ENCODE measurements at regions not wholly inside any gene's neighbourhood (a gene's known extent, or its start where the extent isn't known, plus 50 kb on each side); places are given as distances from the start of the nearest gene placed in this dataset.

- ATAC-seq (ENCODE audit: low read depth in 2 of 2) = no peak
- Mint-ChIP-seq H3K27ac (no peak overlapping the region), H3K4me1 (peaks cover 0 to 9% (median 7%) of the 10 kb centered on the region in 4 donors), H3K27me3 (peaks cover 21% of the 10 kb centered on the region), H3K36me3 (no peaks in the 10 kb centered on the region), H3K4me3 (peak overlapping the region in 2 of 4 donors; percentile 8 to 15), H3K9me3 (no peaks in the 10 kb centered on the region)
- H3K36me3 ChIP-seq (ENCODE audit: control insufficient read depth, insufficient read depth, low read length) = no peaks in the 10 kb centered on the region
- H3K27me3 ChIP-seq (ENCODE audit: control insufficient read depth, insufficient read depth, low read length) = peaks cover 3% of the 10 kb centered on the region
- DNase-seq = no peak
- no peak overlapping the region for H3K27ac ChIP-seq (ENCODE audit: insufficient read depth, low read length, poor library complexity, severe bottlenecking)
- H3K9me3 ChIP-seq (ENCODE audit: control insufficient read depth in 2 of 2, low read length in 2 of 2) = no peaks in the 10 kb centered on the region
- H3K4me1 ChIP-seq (ENCODE audit: control insufficient read depth, insufficient read depth, low read length, poor library complexity, severe bottlenecking) = no peaks in the 10 kb centered on the region
- H3K4me3 ChIP-seq (ENCODE audit: low read depth, low read length) = no peak overlapping the region
Measured at GRCh38 chr13:74218291-74218690, 84.1 kb upstream of the KLF12 start.

- ATAC-seq (ENCODE audit: low read depth in 2 of 2) = no peak
- peaks cover 21% of the 10 kb centered on the region for H3K27me3 Mint-ChIP-seq
- peak overlapping the region in 1 of 4 donors; percentile 15 for H3K4me3 Mint-ChIP-seq
- Histone ChIP-seq H3K36me3 (ENCODE audit: control insufficient read depth, insufficient read depth, low read length) (no peaks in the 10 kb centered on the region), H3K27ac (ENCODE audit: insufficient read depth, low read length, poor library complexity, severe bottlenecking) (no peak overlapping the region), H3K4me1 (ENCODE audit: control insufficient read depth, insufficient read depth, low read length, poor library complexity, severe bottlenecking) (no peaks in the 10 kb centered on the region), H3K27me3 (ENCODE audit: control insufficient read depth, insufficient read depth, low read length) (peaks cover 3% of the 10 kb centered on the region), H3K9me3 (ENCODE audit: control insufficient read depth in 2 of 2, low read length in 2 of 2) (no peaks in the 10 kb centered on the region), H3K4me3 (ENCODE audit: low read depth, low read length) (no peak overlapping the region)
- no peaks in the 10 kb centered on the region for H3K36me3 Mint-ChIP-seq
- no peak overlapping the region for H3K27ac Mint-ChIP-seq
- no peaks in the 10 kb centered on the region for H3K9me3 Mint-ChIP-seq
- no peak for DNase-seq
- H3K4me1 Mint-ChIP-seq = peaks cover 0 to 9% (median 7%) of the 10 kb centered on the region in 4 donors
Measured at GRCh38 chr13:74217811-74218210, 83.6 kb upstream of the KLF12 start.

GRCh38 chr13:74215420-74215819 is 81.2 kb upstream of the KLF12 start:
- H3K27me3 Mint-ChIP-seq = peaks cover 21% of the 10 kb centered on the region
- no peak overlapping the region for H3K27ac Mint-ChIP-seq
- Histone ChIP-seq H3K27me3 (ENCODE audit: control insufficient read depth, insufficient read depth, low read length) (peaks cover 3% of the 10 kb centered on the region), H3K4me3 (ENCODE audit: low read depth, low read length) (no peak overlapping the region), H3K36me3 (ENCODE audit: control insufficient read depth, insufficient read depth, low read length) (no peaks in the 10 kb centered on the region), H3K9me3 (ENCODE audit: control insufficient read depth in 2 of 2, low read length in 2 of 2) (no peaks in the 10 kb centered on the region), H3K27ac (ENCODE audit: insufficient read depth, low read length, poor library complexity, severe bottlenecking) (no peak overlapping the region), H3K4me1 (ENCODE audit: control insufficient read depth, insufficient read depth, low read length, poor library complexity, severe bottlenecking) (no peaks in the 10 kb centered on the region)
- H3K9me3 Mint-ChIP-seq = no peaks in the 10 kb centered on the region
- DNase-seq (no peak), ATAC-seq (ENCODE audit: low read depth in 2 of 2) (no peak)
- H3K4me3 Mint-ChIP-seq = no peak overlapping the region
- H3K36me3 Mint-ChIP-seq = no peaks in the 10 kb centered on the region
- peaks cover 0 to 9% (median 5%) of the 10 kb centered on the region in 4 donors for H3K4me1 Mint-ChIP-seq

DNA sequence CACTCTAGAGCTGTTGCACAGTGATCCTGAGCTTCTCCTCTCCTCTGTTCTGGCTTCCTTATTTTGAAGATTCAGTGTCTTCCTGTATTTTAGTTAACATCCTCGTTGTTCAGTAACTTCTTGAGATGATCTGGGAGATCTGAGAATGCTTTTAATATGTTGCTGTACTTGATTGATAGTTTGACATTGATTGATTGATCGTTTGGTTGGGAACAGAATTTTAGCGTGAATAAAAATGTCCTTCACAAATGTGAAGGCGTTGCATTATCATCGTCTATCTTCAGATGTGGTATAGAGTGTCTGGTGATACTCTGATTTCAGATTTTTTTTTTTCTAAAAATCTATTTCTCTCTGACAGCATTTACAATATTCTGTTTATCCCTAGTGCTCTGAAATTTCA is 80.1 kb upstream of the KLF12 start:
- H3K27ac ChIP-seq (ENCODE audit: insufficient read depth, low read length, poor library complexity, severe bottlenecking) = no peak overlapping the region
- H3K4me3 Mint-ChIP-seq = no peak overlapping the region
- H3K4me1 ChIP-seq (ENCODE audit: control insufficient read depth, insufficient read depth, low read length, poor library complexity, severe bottlenecking) = no peaks in the 10 kb centered on the region
- peaks cover 3% of the 10 kb centered on the region for H3K27me3 ChIP-seq (ENCODE audit: control insufficient read depth, insufficient read depth, low read length)
- H3K36me3 Mint-ChIP-seq = no peaks in the 10 kb centered on the region
- H3K4me3 ChIP-seq (ENCODE audit: low read depth, low read length) = no peak overlapping the region
- DNase-seq (no peak), ATAC-seq (ENCODE audit: low read depth in 2 of 2) (no peak)
- H3K4me1 Mint-ChIP-seq = peaks cover 0 to 9% (median 5%) of the 10 kb centered on the region in 4 donors
- H3K36me3 ChIP-seq (ENCODE audit: control insufficient read depth, insufficient read depth, low read length) = no peaks in the 10 kb centered on the region
- H3K9me3 ChIP-seq (ENCODE audit: control insufficient read depth in 2 of 2, low read length in 2 of 2) = no peaks in the 10 kb centered on the region
- no peaks in the 10 kb centered on the region for H3K9me3 Mint-ChIP-seq
- H3K27ac Mint-ChIP-seq = no peak overlapping the region
- H3K27me3 Mint-ChIP-seq = peaks cover 21% of the 10 kb centered on the region

DNA sequence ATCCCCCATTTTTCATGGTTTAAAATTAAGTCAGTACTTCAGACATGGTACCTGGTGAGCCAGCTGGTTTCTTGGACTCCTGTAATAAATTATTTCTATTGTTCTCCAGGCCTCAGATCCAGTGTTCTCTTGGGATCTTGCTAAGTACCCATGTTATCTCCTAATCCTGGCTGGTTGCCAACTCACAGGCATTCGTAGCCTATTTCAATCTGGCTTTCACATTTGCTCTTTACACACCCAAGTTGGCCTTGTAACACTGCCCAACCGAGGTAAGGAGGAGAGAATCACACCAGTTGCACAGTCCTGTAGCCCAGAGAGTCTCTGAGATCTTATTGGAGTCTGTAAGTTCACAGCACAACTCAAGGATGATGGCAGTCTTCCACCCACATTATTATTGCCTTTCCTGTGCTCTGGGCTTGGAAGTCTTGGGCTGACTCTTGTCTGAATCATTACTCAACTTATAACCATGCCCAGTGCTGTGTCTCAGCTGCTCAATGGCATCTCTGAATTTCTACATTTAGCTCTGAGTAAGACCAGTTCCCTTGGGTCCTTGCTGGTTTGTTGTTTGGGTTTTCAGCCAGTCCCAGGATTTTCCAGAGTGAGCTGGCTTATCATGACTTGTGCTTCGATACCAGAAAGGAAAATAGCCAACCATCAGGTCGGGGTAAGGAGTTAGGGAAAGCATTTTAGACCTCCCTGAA is 76.6 kb upstream of the KLF12 start:
- no peak overlapping the region for H3K4me3 Mint-ChIP-seq
- DNase-seq = no peak
- H3K27ac Mint-ChIP-seq = no peak overlapping the region
- no peak for ATAC-seq (ENCODE audit: low read depth in 2 of 2)
- Histone ChIP-seq H3K27me3 (ENCODE audit: control insufficient read depth, insufficient read depth, low read length) (peaks cover 3% of the 10 kb centered on the region), H3K9me3 (ENCODE audit: control insufficient read depth in 2 of 2, low read length in 2 of 2) (no peaks in the 10 kb centered on the region), H3K36me3 (ENCODE audit: control insufficient read depth, insufficient read depth, low read length) (no peaks in the 10 kb centered on the region), H3K4me1 (ENCODE audit: control insufficient read depth, insufficient read depth, low read length, poor library complexity, severe bottlenecking) (no peaks in the 10 kb centered on the region), H3K4me3 (ENCODE audit: low read depth, low read length) (no peak overlapping the region), H3K27ac (ENCODE audit: insufficient read depth, low read length, poor library complexity, severe bottlenecking) (no peak overlapping the region)
- peaks cover 0 to 2% (median 0%) of the 10 kb centered on the region in 4 donors for H3K4me1 Mint-ChIP-seq
- peaks cover 0 to 8% (median 0%) of the 10 kb centered on the region in 7 donors for H3K9me3 Mint-ChIP-seq
- H3K36me3 Mint-ChIP-seq = peaks cover 3% of the 10 kb centered on the region
- peaks cover 21% of the 10 kb centered on the region for H3K27me3 Mint-ChIP-seq

GRCh38 chr13:74206855-74207254 is 72.7 kb upstream of the KLF12 start:
- peak overlapping the region in 1 of 4 donors; percentile 23 for H3K4me3 Mint-ChIP-seq
- Histone ChIP-seq H3K27ac (ENCODE audit: insufficient read depth, low read length, poor library complexity, severe bottlenecking) (no peak overlapping the region), H3K36me3 (ENCODE audit: control insufficient read depth, insufficient read depth, low read length) (no peaks in the 10 kb centered on the region), H3K27me3 (ENCODE audit: control insufficient read depth, insufficient read depth, low read length) (no peaks in the 10 kb centered on the region), H3K4me3 (ENCODE audit: low read depth, low read length) (no peak overlapping the region), H3K9me3 (ENCODE audit: control insufficient read depth in 2 of 2, low read length in 2 of 2) (no peaks in the 10 kb centered on the region), H3K4me1 (ENCODE audit: control insufficient read depth, insufficient read depth, low read length, poor library complexity, severe bottlenecking) (no peaks in the 10 kb centered on the region)
- ATAC-seq (ENCODE audit: low read depth in 2 of 2) (no peak), DNase-seq (no peak)
- H3K27ac Mint-ChIP-seq = no peak overlapping the region
- H3K36me3 Mint-ChIP-seq = peaks cover 3% of the 10 kb centered on the region
- no peaks in the 10 kb centered on the region for H3K4me1 Mint-ChIP-seq
- H3K27me3 Mint-ChIP-seq = peaks cover 2% of the 10 kb centered on the region
- peaks cover 0 to 8% (median 0%) of the 10 kb centered on the region in 7 donors for H3K9me3 Mint-ChIP-seq

DNA sequence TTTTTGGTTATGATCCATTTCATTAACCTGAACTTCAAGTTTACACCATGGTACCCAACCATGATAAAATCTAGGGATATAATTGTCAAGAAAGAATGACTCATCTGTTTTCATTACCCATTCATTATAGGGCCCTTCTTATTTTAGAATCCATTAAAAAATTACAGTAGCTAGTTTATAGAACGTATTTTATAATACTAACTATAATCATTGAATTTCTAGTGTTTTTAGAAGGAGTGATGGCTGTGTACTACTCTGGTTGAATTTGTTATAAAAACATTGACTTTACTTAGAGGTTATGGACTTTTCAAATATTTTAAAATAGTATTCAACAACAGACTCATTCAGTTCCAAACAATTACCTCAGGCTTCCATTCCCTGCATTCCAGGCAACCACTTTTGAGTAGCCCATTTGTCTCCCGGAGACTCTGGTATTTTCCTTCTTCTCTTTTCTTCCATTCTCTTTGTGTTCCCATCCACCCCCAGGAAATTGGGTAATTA is 71.9 kb upstream of the KLF12 start:
- Histone ChIP-seq H3K36me3 (ENCODE audit: control insufficient read depth, insufficient read depth, low read length) (no peaks in the 10 kb centered on the region), H3K27me3 (ENCODE audit: control insufficient read depth, insufficient read depth, low read length) (no peaks in the 10 kb centered on the region), H3K27ac (ENCODE audit: insufficient read depth, low read length, poor library complexity, severe bottlenecking) (no peak overlapping the region), H3K4me1 (ENCODE audit: control insufficient read depth, insufficient read depth, low read length, poor library complexity, severe bottlenecking) (no peaks in the 10 kb centered on the region), H3K9me3 (ENCODE audit: control insufficient read depth in 2 of 2, low read length in 2 of 2) (no peaks in the 10 kb centered on the region), H3K4me3 (ENCODE audit: low read depth, low read length) (no peak overlapping the region)
- H3K9me3 Mint-ChIP-seq = peaks cover 0 to 8% (median 0%) of the 10 kb centered on the region in 7 donors
- ATAC-seq (ENCODE audit: low read depth in 2 of 2) (no peak), DNase-seq (no peak)
- no peak overlapping the region for H3K27ac Mint-ChIP-seq
- H3K4me3 Mint-ChIP-seq = no peak overlapping the region
- peaks cover 3% of the 10 kb centered on the region for H3K36me3 Mint-ChIP-seq
- H3K4me1 Mint-ChIP-seq = no peaks in the 10 kb centered on the region
- peaks cover 9% of the 10 kb centered on the region for H3K27me3 Mint-ChIP-seq

- Histone ChIP-seq H3K27me3 (ENCODE audit: control insufficient read depth, insufficient read depth, low read length) (no peaks in the 10 kb centered on the region), H3K4me1 (ENCODE audit: control insufficient read depth, insufficient read depth, low read length, poor library complexity, severe bottlenecking) (no peaks in the 10 kb centered on the region), H3K4me3 (ENCODE audit: low read depth, low read length) (no peak overlapping the region), H3K9me3 (ENCODE audit: control insufficient read depth in 2 of 2, low read length in 2 of 2) (no peaks in the 10 kb centered on the region), H3K27ac (ENCODE audit: insufficient read depth, low read length, poor library complexity, severe bottlenecking) (no peak overlapping the region), H3K36me3 (ENCODE audit: control insufficient read depth, insufficient read depth, low read length) (no peaks in the 10 kb centered on the region)
- no peak for DNase-seq
- no peak overlapping the region for H3K4me3 Mint-ChIP-seq
- peaks cover 10% of the 10 kb centered on the region for H3K27me3 Mint-ChIP-seq
- peaks cover 3% of the 10 kb centered on the region for H3K36me3 Mint-ChIP-seq
- no peak for ATAC-seq (ENCODE audit: low read depth in 2 of 2)
- H3K27ac Mint-ChIP-seq = no peak overlapping the region
- H3K9me3 Mint-ChIP-seq = peaks cover 0 to 8% (median 0%) of the 10 kb centered on the region in 7 donors
- H3K4me1 Mint-ChIP-seq = no peaks in the 10 kb centered on the region
Measured at GRCh38 chr13:74205313-74205690, 71.1 kb upstream of the KLF12 start.
